Natural killer cell (primary cell): ENCODE measurements at regions not wholly inside any gene's neighbourhood (a gene's known extent, or its start where the extent isn't known, plus 50 kb on each side); places are given as distances from the start of the nearest gene placed in this dataset.

ENCODE experiments used
- ATAC-seq, 3 donors: fragments of 150-1000 bp in 2 of 3; fragments of 200-7000 bp in 1 of 3; cut with Tn5 transposase; 1 replicate in 1 of 3; 2 replicates in 2 of 3; pipeline ENCODE4 v1.10.0; 2021; ENCODE audit warnings: mild to moderate bottlenecking in 2 of 3, moderate library complexity in 2 of 3
- DNase-seq, 2 donors: peaks; one replicate each; pipeline versions ENCODE4 v3.0.0 to v3.0.0-alpha.2; 2013 to 2021; ENCODE audit warnings: mixed read lengths in 1 of 2
- H3K27ac ChIP-seq: one replicate; pipeline ENCODE4 v1.5.1; 2013; ENCODE audit warnings: mild to moderate bottlenecking, low read length
- H3K27me3 ChIP-seq: one replicate; pipeline ENCODE4 v1.6.1; 2013; ENCODE audit warnings: low read length; ENCODE audit not compliant: control insufficient read depth, insufficient read depth
- H3K36me3 ChIP-seq: one replicate; pipeline ENCODE4 v1.6.1; 2013; ENCODE audit warnings: low read length; ENCODE audit not compliant: control insufficient read depth, insufficient read depth
- H3K4me1 ChIP-seq: one replicate; pipeline ENCODE4 v1.6.1; 2013; ENCODE audit warnings: low read length; ENCODE audit not compliant: control insufficient read depth, insufficient read depth
- H3K4me3 ChIP-seq: one replicate; pipeline ENCODE4 v1.5.1; 2013; ENCODE audit warnings: low read length
- H3K9me3 ChIP-seq: one replicate; pipeline ENCODE4 v1.6.1; 2013; ENCODE audit warnings: low read length; ENCODE audit not compliant: control insufficient read depth, insufficient read depth
- H3K27ac Mint-ChIP-seq, 2 donors: one replicate each; pipeline ENCODE4 v1.8.0; 2022; ENCODE audit warnings: mild to moderate bottlenecking in 2 of 2, mixed read lengths in 2 of 2, moderate library complexity in 1 of 2
- H3K27me3 Mint-ChIP-seq, 2 donors: one replicate each; pipeline ENCODE4 v1.8.0; 2022; ENCODE audit warnings: low read depth in 2 of 2, mixed read lengths in 2 of 2
- H3K36me3 Mint-ChIP-seq: one replicate; pipeline ENCODE4 v1.8.0; 2022; ENCODE audit warnings: mixed read lengths
- H3K4me1 Mint-ChIP-seq, 2 donors: one replicate each; pipeline ENCODE4 v1.8.0; 2022; ENCODE audit warnings: mixed read lengths in 2 of 2
- H3K4me3 Mint-ChIP-seq: one replicate; pipeline ENCODE4 v1.8.0; 2022; ENCODE audit warnings: mild to moderate bottlenecking, moderate library complexity, mixed read lengths
- H3K9me3 Mint-ChIP-seq, 2 donors: one replicate each; pipeline ENCODE4 v1.8.0; 2022; ENCODE audit warnings: mixed read lengths in 2 of 2
- WGBS: methylation state at CpG from one replicate; pipeline ENCODE4 v1.1.7; 2013; ENCODE audit warnings: missing lambda C conversion rate; ENCODE audit not compliant: insufficient coverage; 5-methylcytosine and 5-hydroxymethylcytosine counted together
- intact Hi-C: fragments of 100-400 bp; cut with micrococcal nuclease; formaldehyde crosslinking; loops from one replicate; pipeline ENCODE4 v1.14.2; 2022
- TF ChIP-seq, protein P1 (sequence below): fragments of 200-600 bp; IDR thresholded peaks from one replicate; pipeline ENCODE4 v1.8.0; 2022; ENCODE audit warnings: antibody characterized with exemption

GRCh38 chr10:55048830-55049498, 247.9 kb upstream of the PCDH15 start:
- TF ChIP-seq, protein P1, sequence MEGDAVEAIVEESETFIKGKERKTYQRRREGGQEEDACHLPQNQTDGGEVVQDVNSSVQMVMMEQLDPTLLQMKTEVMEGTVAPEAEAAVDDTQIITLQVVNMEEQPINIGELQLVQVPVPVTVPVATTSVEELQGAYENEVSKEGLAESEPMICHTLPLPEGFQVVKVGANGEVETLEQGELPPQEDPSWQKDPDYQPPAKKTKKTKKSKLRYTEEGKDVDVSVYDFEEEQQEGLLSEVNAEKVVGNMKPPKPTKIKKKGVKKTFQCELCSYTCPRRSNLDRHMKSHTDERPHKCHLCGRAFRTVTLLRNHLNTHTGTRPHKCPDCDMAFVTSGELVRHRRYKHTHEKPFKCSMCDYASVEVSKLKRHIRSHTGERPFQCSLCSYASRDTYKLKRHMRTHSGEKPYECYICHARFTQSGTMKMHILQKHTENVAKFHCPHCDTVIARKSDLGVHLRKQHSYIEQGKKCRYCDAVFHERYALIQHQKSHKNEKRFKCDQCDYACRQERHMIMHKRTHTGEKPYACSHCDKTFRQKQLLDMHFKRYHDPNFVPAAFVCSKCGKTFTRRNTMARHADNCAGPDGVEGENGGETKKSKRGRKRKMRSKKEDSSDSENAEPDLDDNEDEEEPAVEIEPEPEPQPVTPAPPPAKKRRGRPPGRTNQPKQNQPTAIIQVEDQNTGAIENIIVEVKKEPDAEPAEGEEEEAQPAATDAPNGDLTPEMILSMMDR, result no peak
- no peak overlapping the region for H3K4me3 ChIP-seq
- no peak overlapping the region for H3K4me3 Mint-ChIP-seq
- peaks cover 3% of the 10 kb centered on the region for H3K9me3 ChIP-seq
- H3K36me3 ChIP-seq, result no peaks in the 10 kb centered on the region
- 43% methylated on average over 3 of the region's 3 CpGs for WGBS
- no peaks in the 10 kb centered on the region for H3K27me3 Mint-ChIP-seq
- H3K36me3 Mint-ChIP-seq, result no peaks in the 10 kb centered on the region
- no peaks in the 10 kb centered on the region for H3K4me1 ChIP-seq
- no peak for ATAC-seq
- H3K27me3 ChIP-seq, result no peaks in the 10 kb centered on the region
- intact Hi-C loops, result no loop called here
- H3K27ac ChIP-seq, result no peak overlapping the region
- no peak overlapping the region for H3K27ac Mint-ChIP-seq
- H3K4me1 Mint-ChIP-seq, result no peaks in the 10 kb centered on the region
- H3K9me3 Mint-ChIP-seq, result peaks cover 4 to 10% of the 10 kb centered on the region in 2 donors
- DNase-seq, result no peak

GRCh38 chr10:55043540-55043939, 242.5 kb upstream of the PCDH15 start:
- Mint-ChIP-seq H3K27me3 (no peaks in the 10 kb centered on the region), H3K36me3 (peaks cover 6% of the 10 kb centered on the region), H3K4me3 (no peak overlapping the region), H3K27ac (no peak overlapping the region), H3K9me3 (peaks cover 7 to 22% of the 10 kb centered on the region in 2 donors), H3K4me1 (no peaks in the 10 kb centered on the region)
- Histone ChIP-seq H3K27ac (no peak overlapping the region), H3K4me3 (no peak overlapping the region), H3K4me1 (no peaks in the 10 kb centered on the region), H3K9me3 (no peaks in the 10 kb centered on the region), H3K36me3 (no peaks in the 10 kb centered on the region), H3K27me3 (no peaks in the 10 kb centered on the region)
- WGBS, result 95% methylated on average over 2 of the region's 3 CpGs
- TF ChIP-seq, protein P1, result no peak
- ATAC-seq (no peak), DNase-seq (no peak)
- intact Hi-C loops, result no loop called here

DNA sequence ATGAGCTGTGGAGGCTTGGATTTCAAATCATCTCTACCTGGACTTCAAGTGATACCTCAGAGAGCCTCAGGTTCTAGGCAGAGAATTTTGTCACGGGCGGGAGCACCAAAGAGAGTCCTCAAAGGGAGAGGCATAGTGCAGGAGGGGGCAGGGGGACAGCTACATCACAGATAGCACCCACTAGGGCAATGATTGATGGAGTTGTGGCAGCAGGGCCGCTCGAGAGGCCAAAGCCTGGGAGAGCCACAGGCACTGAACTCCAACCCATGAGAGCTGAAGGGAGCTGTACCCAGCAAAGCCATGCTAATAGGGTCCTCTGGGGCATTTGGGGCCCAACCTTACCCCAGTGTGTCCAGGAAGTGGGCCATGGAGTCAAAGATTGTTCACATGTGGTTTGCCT, 232.0 kb upstream of the PCDH15 start:
- no peaks in the 10 kb centered on the region for H3K9me3 ChIP-seq
- 91% methylated on average over 4 of the region's 4 CpGs for WGBS
- intact Hi-C loops, result no loop called here

More for the DNA sequence above, 232.0 kb upstream of the PCDH15 start:
- H3K4me1 Mint-ChIP-seq, result no peaks in the 10 kb centered on the region
- no peaks in the 10 kb centered on the region for H3K27me3 ChIP-seq
- no peak overlapping the region for H3K27ac Mint-ChIP-seq
- no peak overlapping the region for H3K4me3 Mint-ChIP-seq
- no peaks in the 10 kb centered on the region for H3K27me3 Mint-ChIP-seq
- ATAC-seq (no peak), DNase-seq (no peak)
- TF ChIP-seq, protein P1, result no peak
- no peaks in the 10 kb centered on the region for H3K4me1 ChIP-seq
- H3K27ac ChIP-seq, result no peak overlapping the region
- no peaks in the 10 kb centered on the region for H3K36me3 ChIP-seq
- H3K4me3 ChIP-seq, result no peak overlapping the region
- peaks cover 7 to 20% of the 10 kb centered on the region in 2 donors for H3K9me3 Mint-ChIP-seq
- H3K36me3 Mint-ChIP-seq, result no peaks in the 10 kb centered on the region
